ENCODE measurements at regions not wholly inside any gene's neighbourhood (a gene's known extent, or its start where the extent isn't known, plus 50 kb on each side); places are given as distances from the start of the nearest gene placed in this dataset.

- ATAC-seq (no peak), DNase-seq (no peak)
- no peaks in the 10 kb centered on the region for H3K9me3 ChIP-seq
- in situ Hi-C loops (cut with MboI; ENCODE audit: low sequenced_read_pairs in 4 of 4), result no loop called here
- H3K36me3 ChIP-seq, result no peaks in the 10 kb centered on the region
- intact Hi-C loops (cut with DNase I; ENCODE audit: low total_unique reads), result no loop called here
- TF ChIP-seq POLR2A (IDR thresholded peaks at IDR 0.05), result no peak
- TF ChIP-seq CTCF (IDR thresholded peaks at IDR 0.05 in 4 of 5, conservative IDR thresholded peaks at IDR 0.05 in 1 of 5), result no peak
- H3K27me3 ChIP-seq, result no peaks in the 10 kb centered on the region
- H3K27ac ChIP-seq, result no peak overlapping the region
- no peaks in the 10 kb centered on the region for H3K4me1 ChIP-seq
- no peak overlapping the region for H3K4me3 ChIP-seq
These were observed 544.8 kb upstream of the EEF2KMT start for GRCh38 chr16:5642436-5642835.

GRCh38 chr16:5642011-5642410 is 544.4 kb upstream of the EEF2KMT start:
- H3K27ac ChIP-seq, result no peak overlapping the region
- H3K36me3 ChIP-seq, result no peaks in the 10 kb centered on the region
- in situ Hi-C loops (cut with MboI; ENCODE audit: low sequenced_read_pairs in 4 of 4) (no loop called here), intact Hi-C loops (cut with DNase I; ENCODE audit: low total_unique reads) (no loop called here)
- no peak for DNase-seq
- H3K9me3 ChIP-seq, result no peaks in the 10 kb centered on the region
- ATAC-seq, result no peak
- H3K27me3 ChIP-seq, result no peaks in the 10 kb centered on the region
- no peak overlapping the region for H3K4me3 ChIP-seq
- TF ChIP-seq POLR2A (IDR thresholded peaks at IDR 0.05) (no peak), CTCF (IDR thresholded peaks at IDR 0.05 in 4 of 5, conservative IDR thresholded peaks at IDR 0.05 in 1 of 5) (no peak)
- H3K4me1 ChIP-seq, result no peaks in the 10 kb centered on the region

- Histone ChIP-seq H3K4me3 (no peak overlapping the region), H3K36me3 (no peaks in the 10 kb centered on the region), H3K27ac (no peak overlapping the region), H3K4me1 (no peaks in the 10 kb centered on the region), H3K9me3 (no peaks in the 10 kb centered on the region), H3K27me3 (no peaks in the 10 kb centered on the region)
- ATAC-seq (no peak), DNase-seq (no peak)
- in situ Hi-C loops (cut with MboI; ENCODE audit: low sequenced_read_pairs in 4 of 4) (no loop called here), intact Hi-C loops (cut with DNase I; ENCODE audit: low total_unique reads) (no loop called here)
- TF ChIP-seq CTCF (IDR thresholded peaks at IDR 0.05 in 4 of 5, conservative IDR thresholded peaks at IDR 0.05 in 1 of 5), result no peak
- no peak for TF ChIP-seq POLR2A (IDR thresholded peaks at IDR 0.05)
These were observed 543.3 kb upstream of the EEF2KMT start for GRCh38 chr16:5640883-5641282.

- Histone ChIP-seq H3K27me3 (no peaks in the 10 kb centered on the region), H3K4me3 (no peak overlapping the region), H3K27ac (no peak overlapping the region), H3K9me3 (no peaks in the 10 kb centered on the region), H3K4me1 (no peaks in the 10 kb centered on the region), H3K36me3 (no peaks in the 10 kb centered on the region)
- no peak for TF ChIP-seq POLR2A (IDR thresholded peaks at IDR 0.05)
- no peak for TF ChIP-seq CTCF (IDR thresholded peaks at IDR 0.05 in 4 of 5, conservative IDR thresholded peaks at IDR 0.05 in 1 of 5)
- intact Hi-C loops (cut with DNase I; ENCODE audit: low total_unique reads), result no loop called here
- DNase-seq, result no peak
- in situ Hi-C loops (cut with MboI; ENCODE audit: low sequenced_read_pairs in 4 of 4), result no loop called here
- no peak for ATAC-seq
These were observed 541.9 kb upstream of the EEF2KMT start for GRCh38 chr16:5639531-5639930.

- Histone ChIP-seq H3K4me1 (no peaks in the 10 kb centered on the region), H3K36me3 (no peaks in the 10 kb centered on the region), H3K27ac (no peak overlapping the region), H3K27me3 (no peaks in the 10 kb centered on the region), H3K9me3 (no peaks in the 10 kb centered on the region), H3K4me3 (no peak overlapping the region)
- DNase-seq, result no peak
- in situ Hi-C loops (cut with MboI; ENCODE audit: low sequenced_read_pairs in 4 of 4) (no loop called here), intact Hi-C loops (cut with DNase I; ENCODE audit: low total_unique reads) (no loop called here)
- TF ChIP-seq POLR2A (IDR thresholded peaks at IDR 0.05) (no peak), CTCF (IDR thresholded peaks at IDR 0.05 in 4 of 5, conservative IDR thresholded peaks at IDR 0.05 in 1 of 5) (no peak)
- no peak for ATAC-seq
These were observed 537.7 kb upstream of the EEF2KMT start for GRCh38 chr16:5635331-5635730.
